Activated CD4-positive, alpha-beta T cell treated with anti-CD3 and anti-CD28 coated beads, Interleukin-2, amount 50 U/mL, for 1 hour (primary cell): ENCODE measurements at regions not wholly inside any gene's neighbourhood (a gene's known extent, or its start where the extent isn't known, plus 50 kb on each side); places are given as distances from the start of the nearest gene placed in this dataset.
"Not testable (repeated sequence)": the region's sequence is repeated elsewhere in the genome, so short reads cannot be mapped to it uniquely, and the experiment has no call there.

Experiments used
- DNase-seq: peaks from one replicate; pipeline ENCODE4 v3.0.0-alpha.2; 2020

DNA sequence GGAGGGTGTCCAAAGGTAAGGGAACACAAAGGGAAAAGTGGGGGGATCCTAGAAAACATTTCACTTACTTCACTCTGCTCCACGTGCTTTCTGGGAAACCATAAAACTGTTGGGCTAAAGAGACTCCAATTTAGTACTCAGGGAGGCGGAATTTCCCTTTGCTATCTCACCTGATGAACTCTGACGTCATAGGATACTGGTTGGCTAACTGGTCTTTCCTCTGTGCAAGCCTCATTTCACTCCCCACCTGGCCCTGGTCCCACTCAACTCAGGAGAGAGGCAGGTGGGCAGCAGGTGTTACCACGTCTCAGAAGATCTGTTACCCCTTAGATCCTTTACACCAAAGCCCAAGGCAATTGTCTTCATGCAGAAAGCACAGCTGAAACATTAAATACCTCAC lies 51.8 kb upstream of the PMAIP1 start:
- no peak for DNase-seq

DNA sequence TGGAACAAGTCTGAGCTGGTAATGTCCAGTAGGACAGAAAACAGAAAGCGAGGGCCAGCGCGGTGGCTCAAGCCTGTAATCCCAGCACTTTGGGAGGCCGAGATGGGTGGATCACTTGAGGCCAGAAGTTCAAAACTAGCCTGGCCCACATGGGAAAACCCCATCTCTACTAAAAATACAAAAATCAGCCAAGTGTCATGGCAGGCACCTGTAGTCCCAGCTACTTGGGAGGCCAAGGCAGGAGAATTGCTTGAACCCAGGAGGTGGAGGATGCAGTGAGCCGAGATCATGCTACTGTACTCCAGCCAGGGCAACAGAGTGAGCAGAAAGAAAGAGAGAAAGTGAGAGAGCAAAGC lies 52.3 kb upstream of the PMAIP1 start:
- not testable (repeated sequence) for DNase-seq

DNA sequence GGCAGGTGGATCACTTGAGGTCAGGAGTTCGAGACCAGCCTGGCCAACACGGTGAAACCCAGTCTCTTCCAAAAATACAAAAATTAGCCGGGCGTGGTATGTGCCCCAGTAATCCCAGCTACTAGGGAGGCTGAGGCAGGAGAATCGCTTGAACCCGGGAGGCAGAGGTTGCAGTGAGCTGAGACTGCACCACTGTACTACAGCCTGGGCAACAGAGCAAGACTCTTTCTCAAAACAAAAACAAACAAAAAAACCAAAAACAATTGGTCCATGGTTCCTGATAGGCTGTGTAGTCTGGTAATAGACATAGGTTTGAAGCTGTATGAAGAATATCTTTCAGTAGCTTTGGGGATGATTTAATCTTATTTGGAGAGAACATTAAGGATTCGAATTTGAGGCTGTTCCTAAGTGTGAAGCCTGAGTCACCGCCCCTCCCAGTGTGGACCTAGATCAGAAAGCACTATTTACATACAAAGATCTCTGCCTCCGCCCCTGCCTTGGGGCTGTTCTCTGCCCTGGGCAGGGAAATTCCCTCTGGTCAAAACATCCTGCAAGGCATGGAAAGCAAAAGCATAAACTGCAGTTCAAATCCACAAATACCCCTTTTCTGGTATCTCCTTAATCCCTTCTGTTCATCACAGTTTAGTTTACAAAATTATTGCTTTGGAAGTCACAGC lies 52.8 kb upstream of the PMAIP1 start:
- no peak for DNase-seq

DNA sequence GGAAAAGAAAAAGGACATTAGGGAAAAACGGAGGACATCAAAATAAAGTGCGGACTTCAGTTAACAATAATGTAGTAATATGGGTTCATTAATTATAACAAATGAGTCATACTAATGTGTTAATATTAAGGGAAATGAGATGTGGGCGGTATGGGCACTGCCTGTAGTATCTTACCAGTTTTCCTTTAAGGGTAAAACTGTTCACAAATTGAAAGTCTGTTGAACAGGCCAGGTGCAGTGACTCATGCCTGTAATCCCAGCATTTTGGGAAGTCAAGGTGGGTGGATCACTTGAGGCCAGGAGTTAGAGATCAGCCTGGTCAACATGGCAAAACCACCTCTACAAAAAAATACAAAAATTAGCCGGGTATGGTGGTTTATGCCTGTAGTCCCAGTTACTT lies 56.8 kb upstream of the PMAIP1 start:
- no peak for DNase-seq

DNA sequence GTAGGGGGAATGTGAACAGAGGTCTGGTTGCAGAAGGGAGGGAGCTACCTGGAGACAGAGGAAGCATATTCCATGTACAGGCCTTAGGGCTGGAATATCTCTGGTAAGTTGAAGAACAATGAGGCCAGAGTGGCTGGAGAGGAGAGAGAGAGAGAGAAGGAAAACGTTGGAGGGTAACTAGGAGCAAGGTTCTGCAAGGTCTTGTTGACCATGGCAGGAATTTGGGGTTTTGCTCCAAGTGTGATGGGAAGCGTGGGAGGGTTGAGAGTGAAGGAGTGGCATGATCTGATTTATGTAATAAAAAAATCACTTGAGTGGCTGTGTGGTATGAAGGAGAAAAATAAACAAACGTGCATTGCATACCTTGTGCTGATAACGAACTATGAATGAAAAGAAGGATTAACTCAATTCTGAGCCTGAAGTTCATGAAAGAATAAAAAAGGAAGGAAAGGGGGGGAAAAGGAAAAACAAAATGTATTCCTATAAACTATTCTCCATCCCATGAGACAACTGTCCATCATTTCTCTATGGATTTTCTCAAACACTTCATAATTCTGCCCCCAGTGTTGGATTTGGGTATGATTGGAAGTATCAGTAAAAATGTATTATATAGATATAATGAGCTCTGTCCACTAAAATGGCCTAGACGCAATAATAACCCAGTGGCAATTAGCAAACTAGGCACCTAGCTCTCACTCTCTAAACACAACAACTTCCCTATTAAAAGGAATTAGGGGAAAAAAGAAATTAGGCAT lies 59.7 kb upstream of the PMAIP1 start:
- DNase-seq = no peak

DNA sequence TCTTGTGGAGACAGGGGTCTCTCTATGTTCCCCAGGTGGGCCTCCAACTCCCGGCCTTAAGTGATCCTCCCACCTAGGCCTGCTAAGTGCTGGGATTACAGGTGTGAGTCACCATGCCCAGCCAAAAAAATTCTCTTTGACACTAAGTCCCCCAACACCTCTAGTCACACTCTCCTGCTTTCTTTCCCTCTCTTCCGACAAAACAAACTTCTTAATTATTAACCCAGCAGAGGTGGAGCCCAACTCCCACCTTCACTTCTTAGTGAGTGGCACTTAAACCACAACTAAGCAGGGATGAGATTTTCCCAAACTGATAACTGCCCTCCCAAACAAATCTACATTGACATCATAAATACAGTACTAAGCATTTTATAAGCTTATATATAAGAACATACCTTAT lies 60.5 kb upstream of the PMAIP1 start:
- DNase-seq = no peak

DNA sequence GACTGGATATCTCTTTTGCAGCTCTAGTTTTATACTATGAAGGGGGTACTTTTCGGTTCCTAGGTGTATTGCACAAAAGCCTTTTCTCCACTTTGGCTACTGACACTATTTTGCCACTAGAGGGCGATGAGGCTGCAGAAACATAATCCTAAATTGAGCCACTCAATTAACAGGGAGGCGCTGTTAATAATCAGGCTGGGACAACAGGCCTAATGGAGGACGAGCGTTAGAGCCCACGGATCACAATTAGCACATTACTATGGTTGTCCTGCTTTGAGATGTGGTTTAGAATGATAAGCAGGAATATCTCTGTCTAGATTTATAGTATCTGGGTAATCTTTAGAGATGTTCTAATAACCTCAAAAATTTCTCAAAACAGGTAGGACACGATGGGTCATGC lies 62.2 kb upstream of the PMAIP1 start:
- DNase-seq = peak; percentile 13

DNA sequence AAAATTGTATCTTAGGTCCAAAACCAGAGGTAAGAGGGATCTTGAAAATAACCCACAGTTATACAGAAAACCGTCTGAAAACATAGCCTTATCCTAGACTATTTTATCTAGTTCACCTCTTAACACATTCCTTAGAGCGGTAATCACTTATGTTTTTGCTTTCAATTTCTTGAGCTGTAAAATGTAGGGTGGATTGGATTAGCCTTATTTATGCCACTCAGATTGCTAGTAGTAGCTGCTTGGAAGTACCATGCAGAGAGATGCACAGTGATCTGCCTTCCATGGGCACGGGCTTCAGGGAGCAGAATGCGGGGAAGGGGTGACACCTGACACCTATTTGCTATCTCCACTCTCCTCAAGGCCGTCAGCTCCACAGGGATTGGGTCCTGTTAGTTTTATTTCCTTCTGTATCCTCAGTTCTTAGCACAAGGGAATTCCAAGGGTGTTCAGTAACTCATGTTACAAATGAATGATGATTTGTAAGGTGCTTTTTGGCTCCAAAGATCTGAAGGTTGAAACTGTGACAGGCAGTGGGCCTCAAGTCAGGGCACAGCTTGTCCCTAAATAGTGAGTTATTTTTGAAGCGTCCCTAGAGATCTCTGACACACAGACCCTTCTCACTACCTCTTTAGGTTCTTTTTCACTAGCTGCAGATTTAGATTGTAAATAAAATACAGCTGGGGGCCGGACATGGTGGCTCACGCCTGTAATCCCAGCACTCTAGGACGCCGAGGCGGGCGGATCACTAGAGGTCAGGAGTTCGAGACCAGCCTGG lies 64.0 kb upstream of the PMAIP1 start:
- no peak for DNase-seq

DNA sequence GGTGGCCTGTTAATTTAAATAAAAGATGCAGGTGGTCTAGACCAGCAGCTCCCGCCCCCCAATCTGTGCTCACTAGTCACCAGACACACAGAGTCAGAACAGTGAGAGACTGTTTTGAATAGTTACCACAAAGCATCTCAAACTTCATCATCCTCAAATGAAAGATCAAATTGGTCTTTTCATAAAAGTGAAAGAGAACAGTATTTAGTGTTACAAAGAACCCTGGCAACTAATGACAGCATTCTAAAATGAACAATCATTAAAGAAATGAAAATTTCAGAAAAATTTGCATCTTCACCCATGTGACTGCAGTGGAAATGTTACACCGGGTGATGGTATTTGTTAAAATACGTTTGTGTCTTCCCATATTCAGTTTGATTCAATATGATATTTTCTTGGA lies 65.5 kb upstream of the PMAIP1 start:
- no peak for DNase-seq

DNA sequence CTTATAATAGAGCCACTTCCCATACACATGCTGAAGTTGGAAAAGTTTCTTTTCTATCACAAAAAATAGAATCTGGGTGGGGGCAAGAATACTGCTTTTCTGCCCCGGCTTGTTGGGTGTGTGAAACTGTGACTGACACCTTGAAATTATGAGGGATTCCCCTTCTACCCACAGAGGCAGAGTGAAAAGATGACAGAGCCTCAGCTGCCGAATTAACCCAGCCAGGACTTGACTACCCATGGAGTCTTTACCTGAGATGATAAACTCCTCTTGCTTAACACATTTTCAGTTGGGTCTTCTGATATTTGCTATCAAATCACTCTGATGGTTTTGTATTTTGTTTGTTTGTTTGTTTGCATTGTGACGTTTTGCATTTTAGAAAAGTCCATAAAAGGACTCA lies 66.0 kb upstream of the PMAIP1 start:
- no peak for DNase-seq

DNA sequence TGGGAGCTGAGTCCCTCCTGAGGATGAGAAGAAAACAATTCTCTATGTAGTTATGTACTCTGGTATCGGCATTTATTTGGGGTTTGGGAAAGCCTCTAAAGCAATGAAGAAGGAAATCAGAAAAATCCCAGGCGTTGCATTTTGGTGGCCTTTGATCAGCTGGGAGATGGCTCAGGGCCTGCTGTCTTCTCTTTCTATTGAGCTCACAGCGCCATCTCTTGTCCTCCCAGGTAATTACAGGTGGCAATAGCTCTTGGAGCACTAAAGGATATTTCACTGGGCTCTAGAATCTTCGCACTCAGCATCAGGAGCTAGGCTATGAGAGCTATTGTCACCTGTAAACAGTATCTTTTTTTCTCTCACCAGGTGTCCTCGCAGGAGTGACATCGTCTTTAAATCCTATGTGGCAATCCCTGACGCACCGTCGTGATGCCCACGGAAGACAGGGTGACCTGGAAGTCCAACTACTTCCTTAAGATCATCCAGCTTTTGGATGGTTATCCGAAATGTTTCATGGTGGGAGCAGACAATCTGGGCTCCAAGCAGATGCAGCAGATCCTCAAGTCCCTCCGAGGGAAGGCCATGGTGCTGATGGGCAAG lies 76.1 kb upstream of the PMAIP1 start:
- peak; percentile 15 for DNase-seq

DNA sequence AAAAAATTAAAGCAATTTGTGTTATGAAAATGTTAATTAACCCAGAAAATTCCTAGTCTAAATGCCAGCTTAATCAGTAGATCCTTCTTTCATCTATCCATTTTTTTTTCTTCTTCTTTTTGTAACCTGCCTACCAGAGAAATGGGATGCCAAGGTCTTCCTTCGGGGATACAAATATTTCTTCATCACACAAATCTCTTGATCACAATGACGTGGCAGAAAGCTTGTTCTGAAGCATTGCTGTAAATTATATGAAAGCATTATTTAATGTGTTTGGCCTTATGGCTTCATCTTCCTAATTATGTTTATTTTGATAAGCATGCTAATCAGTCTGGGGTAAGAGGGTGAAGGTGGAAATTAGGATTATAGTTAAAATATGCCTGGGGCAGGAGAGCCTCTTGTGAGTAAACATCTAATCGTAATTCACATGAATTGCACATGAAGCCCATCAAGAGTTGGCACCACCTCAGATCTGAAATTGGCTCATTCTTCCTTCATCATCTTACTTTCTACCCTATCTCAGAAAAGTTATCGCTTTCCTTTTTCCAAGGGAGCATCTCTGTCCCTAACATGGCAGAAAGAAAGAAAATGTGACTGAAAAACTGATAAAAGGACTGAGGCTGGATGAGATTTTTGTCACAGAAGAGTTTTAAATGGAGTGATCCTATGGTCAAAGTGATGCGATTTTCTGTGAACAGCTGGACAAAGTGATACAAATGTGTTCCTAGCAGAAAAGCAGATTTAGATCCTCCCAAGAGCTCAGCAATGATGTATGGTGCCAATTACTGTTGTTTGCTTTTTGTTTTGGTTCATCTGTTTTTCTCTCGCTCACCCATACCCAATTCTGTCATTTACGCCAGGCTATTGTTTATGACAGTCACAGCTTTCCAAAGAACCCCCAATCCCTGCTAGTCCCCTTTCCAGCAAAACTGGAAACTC lies 76.9 kb upstream of the PMAIP1 start:
- no peak for DNase-seq

DNA sequence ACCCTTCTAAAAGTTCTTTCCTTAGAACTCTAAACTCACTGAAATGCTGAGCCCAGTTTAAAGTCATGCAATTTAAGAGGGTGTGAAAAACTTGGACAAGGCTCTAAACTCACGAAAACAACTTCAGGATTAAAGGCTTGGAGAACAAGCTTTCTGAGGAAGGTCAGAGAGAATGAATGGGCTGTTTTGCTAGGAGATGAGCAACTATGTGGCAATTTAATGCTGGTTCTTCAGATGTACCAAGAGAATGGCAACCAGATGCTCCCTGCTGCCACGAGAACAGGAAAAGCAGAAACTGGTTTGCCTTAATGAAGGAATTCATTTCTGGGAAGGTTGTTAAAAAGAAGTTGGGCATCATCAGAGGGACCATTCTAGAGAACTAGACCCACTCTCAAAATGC lies 77.8 kb upstream of the PMAIP1 start:
- DNase-seq = no peak

DNA sequence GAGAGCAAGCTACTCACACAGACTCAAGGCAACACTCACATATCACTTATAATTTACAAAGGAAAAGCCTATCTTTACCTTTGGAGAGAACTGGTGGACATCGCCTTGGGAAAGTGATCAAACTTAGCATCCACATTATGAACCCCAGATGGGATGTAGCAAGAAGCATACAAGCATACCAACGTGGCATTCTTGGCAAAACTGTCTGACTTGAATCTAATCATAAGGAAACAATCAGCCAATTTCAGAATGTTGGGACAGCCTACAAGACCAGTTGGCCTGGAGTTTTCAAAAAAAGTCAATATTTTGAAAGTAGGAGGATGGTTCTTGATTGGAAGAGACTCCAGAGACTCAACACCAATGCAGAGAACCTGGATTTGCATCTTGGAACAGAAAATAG lies 79.1 kb upstream of the PMAIP1 start:
- DNase-seq = no peak

DNA sequence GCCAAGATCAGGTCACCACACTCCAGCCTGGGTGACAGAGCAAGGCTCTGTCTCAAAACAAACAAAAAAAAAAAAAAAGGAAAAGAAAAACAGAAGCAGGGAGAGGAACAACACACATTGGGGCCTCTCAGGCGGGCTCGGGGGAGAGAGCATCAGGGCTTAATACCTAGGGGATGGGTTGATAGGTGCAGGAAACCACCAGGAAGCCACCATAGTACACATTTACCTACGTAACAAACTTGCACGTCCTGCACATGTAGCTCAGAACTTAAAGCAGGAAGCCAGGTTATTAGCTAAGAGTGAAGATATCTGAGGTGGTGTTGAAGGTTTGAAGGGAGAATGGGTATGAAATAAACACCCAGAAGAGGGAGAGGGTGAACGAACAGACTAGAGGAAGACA lies 81.0 kb upstream of the PMAIP1 start:
- DNase-seq = no peak

DNA sequence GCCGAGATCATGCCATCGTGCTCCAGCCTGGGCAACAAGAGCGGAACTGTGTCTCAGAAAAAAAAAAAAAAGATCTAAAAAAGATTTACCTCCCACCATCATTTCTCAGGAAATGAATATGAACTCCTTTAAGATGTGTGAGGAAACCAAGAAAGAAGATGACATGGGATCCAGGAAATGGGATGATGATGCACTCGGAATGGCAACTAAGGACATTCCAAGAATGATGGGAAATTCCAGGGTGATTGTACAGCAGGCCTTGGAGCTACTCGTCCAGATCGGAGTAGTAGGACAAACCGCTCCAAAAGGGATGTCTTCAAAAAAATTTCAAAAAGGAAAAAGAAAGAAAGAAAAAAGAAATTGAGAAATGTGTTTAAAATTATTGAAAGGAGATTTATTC lies 84.9 kb upstream of the PMAIP1 start:
- DNase-seq = no peak

DNA sequence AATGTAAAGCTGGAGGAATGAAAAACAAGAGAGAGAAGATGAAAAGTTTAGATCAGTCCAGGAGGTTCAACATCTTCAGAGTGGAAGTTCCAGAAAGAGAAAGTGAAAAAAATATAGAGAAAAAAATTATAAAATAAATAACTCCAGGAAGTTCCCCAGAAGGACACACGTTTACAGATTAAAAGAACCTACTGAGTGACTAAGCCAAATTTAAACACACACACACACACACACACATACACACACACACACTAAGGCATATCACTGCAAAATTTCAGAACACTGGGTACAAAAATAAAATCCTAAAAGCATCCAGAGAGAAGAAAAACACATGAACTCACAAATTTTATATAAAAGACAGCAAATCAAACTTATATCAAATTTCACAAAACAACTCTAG lies 85.9 kb upstream of the PMAIP1 start:
- no peak for DNase-seq

DNA sequence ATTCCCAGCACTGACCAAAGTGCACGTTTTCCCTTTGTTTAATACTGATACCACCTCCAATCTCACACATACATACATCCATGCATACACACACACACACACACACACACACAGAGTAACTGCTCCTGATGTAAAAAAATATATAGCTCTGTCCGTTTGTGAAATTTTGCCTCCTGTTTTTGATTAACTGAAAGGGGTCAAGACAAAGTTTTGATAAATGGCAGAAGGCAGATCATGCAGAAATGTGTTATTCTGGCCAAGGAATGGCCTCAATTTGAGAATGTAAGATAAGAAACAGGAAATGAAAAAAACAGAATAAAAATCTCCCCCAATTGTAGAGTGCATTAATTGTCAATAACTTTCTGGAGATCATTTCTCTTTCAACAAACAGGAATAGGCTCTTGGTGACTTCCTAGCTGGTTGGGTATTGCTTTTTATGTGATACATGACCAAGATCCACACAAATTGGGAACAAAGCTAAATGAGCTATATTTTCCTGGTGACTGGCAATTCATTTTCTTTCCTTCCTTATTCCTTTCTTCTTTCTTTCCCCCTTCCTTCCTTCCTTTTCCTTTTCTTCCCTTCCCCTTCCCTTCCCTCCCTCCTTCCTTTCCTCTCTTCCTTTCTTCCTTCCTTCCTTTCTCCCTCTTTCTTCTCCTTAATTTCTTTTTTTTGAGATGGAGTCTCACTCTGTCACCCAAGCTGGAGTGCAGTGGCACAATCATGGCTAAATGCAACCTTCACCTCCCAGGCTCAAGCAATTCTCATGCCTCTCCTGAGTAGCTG lies 88.9 kb upstream of the PMAIP1 start:
- no peak for DNase-seq

DNA sequence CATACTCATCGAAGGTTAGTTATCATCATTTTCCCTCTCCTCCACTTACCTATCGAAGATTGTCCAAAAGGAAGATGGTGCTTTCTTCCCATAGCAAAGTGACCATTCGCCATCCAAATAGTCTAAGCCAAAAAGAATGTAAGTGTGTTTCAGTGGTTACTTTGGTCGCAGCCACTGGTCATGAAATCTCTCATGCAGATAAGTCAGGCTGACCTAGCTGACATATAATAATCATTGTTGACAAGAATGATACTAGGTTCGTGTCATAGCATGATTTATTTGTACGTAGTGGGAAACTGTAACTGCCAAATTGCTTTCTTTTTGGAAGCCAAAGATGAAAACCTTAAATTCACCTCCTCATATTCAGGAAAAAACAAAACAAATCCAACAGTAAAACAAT lies 89.6 kb upstream of the PMAIP1 start:
- no peak for DNase-seq

DNA sequence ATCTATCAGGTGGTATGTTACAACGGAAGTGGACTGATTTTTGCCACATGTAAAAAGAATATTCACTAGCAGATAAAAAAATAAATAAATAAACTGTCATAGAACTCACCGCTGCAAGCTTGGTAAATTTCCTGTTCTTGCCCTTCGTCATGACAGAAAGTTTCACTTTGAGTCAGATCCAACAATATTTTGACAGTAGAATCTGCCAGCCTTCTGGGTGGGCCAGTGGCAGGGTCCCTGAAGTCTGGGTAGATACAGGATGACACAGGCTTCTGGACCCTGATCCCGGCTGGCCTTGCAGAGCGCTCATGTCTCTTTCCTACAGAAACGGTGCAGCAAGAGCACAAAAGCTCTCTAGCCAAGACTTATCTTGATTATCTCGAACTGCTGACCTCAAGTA lies 97.8 kb upstream of the PMAIP1 start:
- DNase-seq = no peak

DNA sequence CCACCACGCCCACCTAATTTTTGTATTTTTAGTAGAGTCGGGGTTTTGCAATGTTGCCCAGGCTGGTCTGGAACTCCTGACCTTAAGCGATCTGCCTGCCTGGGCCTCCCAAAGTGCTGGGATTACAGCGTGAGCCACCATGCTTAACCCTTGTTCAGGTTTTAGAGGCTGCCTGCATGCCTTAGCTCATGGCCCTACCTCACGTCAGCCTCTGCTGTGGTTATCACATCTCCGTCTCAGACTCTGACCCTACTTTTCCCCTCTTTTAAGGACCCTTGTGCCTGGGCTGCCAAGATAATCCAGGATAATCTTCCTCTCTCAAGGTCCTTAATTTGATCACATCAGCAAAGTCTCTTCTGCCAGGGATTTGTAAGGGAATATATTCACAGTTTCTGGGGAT lies 98.2 kb upstream of the PMAIP1 start:
- DNase-seq = no peak

DNA sequence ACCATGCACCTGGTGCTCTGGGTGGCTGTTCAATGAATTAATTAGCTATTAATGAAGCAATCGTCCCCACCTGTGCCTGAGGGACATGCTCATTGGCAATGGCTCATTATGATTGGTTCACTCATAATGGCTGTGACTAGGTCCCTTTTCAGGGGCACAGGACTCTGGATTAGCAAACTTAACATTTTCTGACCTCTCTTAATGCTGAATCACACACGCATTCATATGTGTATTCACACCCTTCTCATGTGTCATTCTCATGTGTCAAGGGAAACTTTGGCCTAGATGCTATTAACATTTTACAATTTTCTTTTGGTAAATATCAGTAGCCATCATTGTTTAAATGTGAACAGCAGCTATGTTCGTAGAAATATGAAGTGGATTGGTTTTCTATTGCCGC lies 98.9 kb upstream of the PMAIP1 start:
- DNase-seq = no peak
